ENCODE measurements at regions not wholly inside any gene's neighbourhood (a gene's known extent, or its start where the extent isn't known, plus 50 kb on each side); places are given as distances from the start of the nearest gene placed in this dataset.

DNA sequence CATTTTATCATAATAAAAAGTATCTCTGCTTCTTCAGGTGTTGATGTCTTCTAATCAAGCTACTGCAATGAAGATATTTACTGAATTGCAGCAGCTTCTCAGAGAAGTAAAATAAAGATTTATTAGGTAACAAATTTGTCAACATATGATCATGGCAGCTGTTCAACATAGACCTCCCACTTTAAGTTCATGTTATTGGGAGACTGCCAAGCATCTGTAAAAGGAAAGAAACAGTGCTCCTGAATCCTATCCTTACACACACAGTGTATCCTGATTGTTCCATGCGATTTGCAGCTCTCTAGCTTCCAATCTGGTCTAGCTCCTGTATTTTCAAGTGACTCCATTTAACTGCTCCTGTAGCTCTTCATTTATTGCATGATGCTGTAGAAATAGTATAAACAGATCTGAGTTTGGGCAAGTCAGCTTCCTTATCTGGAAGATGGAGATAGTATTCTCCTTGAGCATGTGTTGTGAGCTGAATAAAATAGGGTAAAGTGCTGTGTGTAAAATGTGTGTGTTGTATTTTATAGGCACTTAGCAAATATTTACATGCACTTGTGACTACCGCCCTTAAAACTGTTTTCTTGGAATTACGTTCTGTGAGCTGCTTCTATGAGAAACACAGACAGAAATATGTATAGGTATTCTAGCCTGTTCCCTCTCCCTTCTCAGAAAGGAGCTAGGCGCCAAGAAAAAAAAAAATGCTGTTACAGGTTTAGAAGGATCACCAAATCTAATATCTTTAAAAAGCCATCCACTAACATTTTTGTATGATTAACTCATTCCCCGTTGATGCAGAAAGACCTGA is 290.6 kb downstream of the JRKL start:
- TF ChIP-seq EZH2phosphoT487 (conservative IDR thresholded peaks at IDR 0.05; ENCODE audit: low read length), result no peak
- TF ChIP-seq, protein P1, sequence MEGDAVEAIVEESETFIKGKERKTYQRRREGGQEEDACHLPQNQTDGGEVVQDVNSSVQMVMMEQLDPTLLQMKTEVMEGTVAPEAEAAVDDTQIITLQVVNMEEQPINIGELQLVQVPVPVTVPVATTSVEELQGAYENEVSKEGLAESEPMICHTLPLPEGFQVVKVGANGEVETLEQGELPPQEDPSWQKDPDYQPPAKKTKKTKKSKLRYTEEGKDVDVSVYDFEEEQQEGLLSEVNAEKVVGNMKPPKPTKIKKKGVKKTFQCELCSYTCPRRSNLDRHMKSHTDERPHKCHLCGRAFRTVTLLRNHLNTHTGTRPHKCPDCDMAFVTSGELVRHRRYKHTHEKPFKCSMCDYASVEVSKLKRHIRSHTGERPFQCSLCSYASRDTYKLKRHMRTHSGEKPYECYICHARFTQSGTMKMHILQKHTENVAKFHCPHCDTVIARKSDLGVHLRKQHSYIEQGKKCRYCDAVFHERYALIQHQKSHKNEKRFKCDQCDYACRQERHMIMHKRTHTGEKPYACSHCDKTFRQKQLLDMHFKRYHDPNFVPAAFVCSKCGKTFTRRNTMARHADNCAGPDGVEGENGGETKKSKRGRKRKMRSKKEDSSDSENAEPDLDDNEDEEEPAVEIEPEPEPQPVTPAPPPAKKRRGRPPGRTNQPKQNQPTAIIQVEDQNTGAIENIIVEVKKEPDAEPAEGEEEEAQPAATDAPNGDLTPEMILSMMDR (IDR thresholded peaks at IDR 0.05; ENCODE audit: insufficient read depth, low read length, poor library complexity, severe bottlenecking), result no peak
